Astrocyte of the spinal cord (primary cell): ENCODE measurements at regions not wholly inside any gene's neighbourhood (a gene's known extent, or its start where the extent isn't known, plus 50 kb on each side); places are given as distances from the start of the nearest gene placed in this dataset.
A peak's percentile ranks its signal among the peaks of the same experiment; 100 is the strongest.

Experiments
- DNase-seq: peaks from one replicate; pipeline ENCODE4 v3.0.0; 2011; ENCODE audit warnings: low read depth, low spot score
- H3K4me3 ChIP-seq: 2 replicates; pipeline ENCODE4 v1.5.1; 2011; ENCODE audit warnings: low read depth, mild to moderate bottlenecking, low read length, moderate library complexity
- CTCF ChIP-seq: IDR thresholded peaks from 2 replicates; pipeline ENCODE4 v1.5.1; 2012; ENCODE audit warnings: low read depth, mild to moderate bottlenecking, low read length, inconsistent platforms
- in situ Hi-C: cut with HindIII; loops from 2 replicates; pipeline ENCODE4 v1.10.0; 2017; ENCODE audit warnings: low sequenced_read_pairs

- no peak for TF ChIP-seq CTCF
- in situ Hi-C loops, result no loop called here
- peak; percentile 92 for DNase-seq
- H3K4me3 ChIP-seq, result no peak overlapping the region
These were observed 119.0 kb upstream of the STMND1 start for GRCh38 chr6:16982807-16983206.

GRCh38 chr6:16979677-16980370 is 122.0 kb upstream of the STMND1 start:
- no peak overlapping the region for H3K4me3 ChIP-seq
- DNase-seq, result no peak
- in situ Hi-C loops, result no loop called here
- TF ChIP-seq CTCF, result no peak

GRCh38 chr6:16978686-16979085 is 123.2 kb upstream of the STMND1 start:
- no peak for TF ChIP-seq CTCF
- H3K4me3 ChIP-seq, result no peak overlapping the region
- in situ Hi-C loops, result no loop called here
- no peak for DNase-seq

- H3K4me3 ChIP-seq, result no peak overlapping the region
- DNase-seq, result no peak
- in situ Hi-C loops, result no loop called here
- TF ChIP-seq CTCF, result no peak
These were observed 125.3 kb upstream of the STMND1 start for GRCh38 chr6:16976385-16977183.

GRCh38 chr6:16974704-16975359 is 127.0 kb upstream of the STMND1 start:
- no peak for DNase-seq
- no peak for TF ChIP-seq CTCF
- in situ Hi-C loops, result no loop called here
- H3K4me3 ChIP-seq, result no peak overlapping the region

- no peak for TF ChIP-seq CTCF
- in situ Hi-C loops, result no loop called here
- DNase-seq, result no peak
- no peak overlapping the region for H3K4me3 ChIP-seq
These were observed 127.5 kb upstream of the STMND1 start for GRCh38 chr6:16974387-16974673.
